ENCODE measurements at regions not wholly inside any gene's neighbourhood (a gene's known extent, or its start where the extent isn't known, plus 50 kb on each side); places are given as distances from the start of the nearest gene placed in this dataset.

DNA sequence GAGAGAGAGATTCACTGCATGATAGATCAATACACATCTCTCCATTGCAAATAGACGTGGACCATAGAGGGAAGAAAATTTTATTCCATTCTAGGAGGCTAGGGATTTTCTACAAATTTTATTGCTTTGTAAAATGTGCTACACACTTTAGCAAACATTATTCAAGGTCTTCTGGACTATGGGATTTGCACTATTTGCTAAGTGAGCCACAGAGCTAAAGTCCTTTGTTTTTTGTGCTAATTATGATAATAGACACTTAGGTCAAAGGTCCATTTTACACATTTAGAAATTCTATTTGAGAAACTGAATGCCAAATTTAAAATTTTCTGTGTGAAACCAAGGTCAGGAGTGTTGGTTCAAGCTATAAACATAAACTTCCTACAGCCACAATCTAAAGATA, 672.3 kb downstream of the LRRC70 start:
- H3K4me3 ChIP-seq, result no peak overlapping the region
- TF ChIP-seq TCF3 (IDR thresholded peaks at IDR 0.05; ENCODE audit: borderline replicate concordance, insufficient read depth, low read depth, low read length), result no peak
- no peak for TF ChIP-seq GABPA (IDR thresholded peaks at IDR 0.05; ENCODE audit: low read depth)
- TF ChIP-seq SMAD1 (IDR thresholded peaks at IDR 0.05; ENCODE audit: low read depth, partially characterized antibody), result no peak
- TF ChIP-seq, protein P1, sequence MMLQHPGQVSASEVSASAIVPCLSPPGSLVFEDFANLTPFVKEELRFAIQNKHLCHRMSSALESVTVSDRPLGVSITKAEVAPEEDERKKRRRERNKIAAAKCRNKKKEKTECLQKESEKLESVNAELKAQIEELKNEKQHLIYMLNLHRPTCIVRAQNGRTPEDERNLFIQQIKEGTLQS (IDR thresholded peaks at IDR 0.05; ENCODE audit: borderline replicate concordance, extremely low read depth, low read depth, low read length), result no peak
- TF ChIP-seq ETV6 (conservative IDR thresholded peaks at IDR 0.05 in 1 of 2, IDR thresholded peaks at IDR 0.05 in 1 of 2; ENCODE audit: borderline replicate concordance in 1 of 2, low read depth in 1 of 2), result no peak
- TF ChIP-seq, protein P2, sequence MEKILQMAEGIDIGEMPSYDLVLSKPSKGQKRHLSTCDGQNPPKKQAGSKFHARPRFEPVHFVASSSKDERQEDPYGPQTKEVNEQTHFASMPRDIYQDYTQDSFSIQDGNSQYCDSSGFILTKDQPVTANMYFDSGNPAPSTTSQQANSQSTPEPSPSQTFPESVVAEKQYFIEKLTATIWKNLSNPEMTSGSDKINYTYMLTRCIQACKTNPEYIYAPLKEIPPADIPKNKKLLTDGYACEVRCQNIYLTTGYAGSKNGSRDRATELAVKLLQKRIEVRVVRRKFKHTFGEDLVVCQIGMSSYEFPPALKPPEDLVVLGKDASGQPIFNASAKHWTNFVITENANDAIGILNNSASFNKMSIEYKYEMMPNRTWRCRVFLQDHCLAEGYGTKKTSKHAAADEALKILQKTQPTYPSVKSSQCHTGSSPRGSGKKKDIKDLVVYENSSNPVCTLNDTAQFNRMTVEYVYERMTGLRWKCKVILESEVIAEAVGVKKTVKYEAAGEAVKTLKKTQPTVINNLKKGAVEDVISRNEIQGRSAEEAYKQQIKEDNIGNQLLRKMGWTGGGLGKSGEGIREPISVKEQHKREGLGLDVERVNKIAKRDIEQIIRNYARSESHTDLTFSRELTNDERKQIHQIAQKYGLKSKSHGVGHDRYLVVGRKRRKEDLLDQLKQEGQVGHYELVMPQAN (conservative IDR thresholded peaks at IDR 0.05), result no peak
- TF ChIP-seq MXI1 (IDR thresholded peaks at IDR 0.05; ENCODE audit: low read depth, low read length), result no peak
- no peak for TF ChIP-seq FOS (IDR thresholded peaks at IDR 0.05; ENCODE audit: borderline replicate concordance, extremely low read depth, insufficient read length)
- no peak for TF ChIP-seq MTA2 (IDR thresholded peaks at IDR 0.05; ENCODE audit: low read depth)
- no peak for TF ChIP-seq JUNB (IDR thresholded peaks at IDR 0.05)
- FAIRE-seq (no peak), ATAC-seq (no peak), DNase-seq (ENCODE audit: low read depth, low spot score) (no peak)
- H3K79me2 ChIP-seq (ENCODE audit: control insufficient read depth, insufficient read depth, low read length), result no peaks in the 10 kb centered on the region
- ChIA-PET CTCF (no interaction called here), SMC1A (ENCODE audit: uncharacterized antibody, unreplicated experiment) (interaction anchor here (1.5 kb wide), 1 partner anchor 10 kb away, joined by 4 read pairs; no protein-coding TSS in a partner anchor), POLR2A (no interaction called here), RAD21 (ENCODE audit: unreplicated experiment) (no interaction called here)
- H4K20me1 ChIP-seq (ENCODE audit: control insufficient read depth, insufficient read depth), result no peaks in the 10 kb centered on the region; the same call in 1 of the 2 replicates
- no peak overlapping the region for H3K27ac ChIP-seq (ENCODE audit: control insufficient read depth, insufficient read depth)
- H3K9ac ChIP-seq (ENCODE audit: control insufficient read depth, insufficient read depth, low read length), result no peak overlapping the region
- no TSS peak for BruUV-seq (replicated peaks)
- H3K4me2 ChIP-seq (ENCODE audit: control insufficient read depth, insufficient read depth), result no peak overlapping the region
- WGBS (ENCODE audit: insufficient coverage, insufficient replicate concordance, low lambda C conversion rate, missing lambda C conversion rate), result 0% methylated on average over 1 of the region's 1 CpG
- in situ Hi-C loops (cut with MboI), result no loop called here
- intact Hi-C loops (cut with micrococcal nuclease; ENCODE audit: unreplicated experiment), result no loop called here
- no peaks in the 10 kb centered on the region for H3K27me3 ChIP-seq (replicated peaks in 1 of 2; ENCODE audit: control insufficient read depth in 2 of 2, insufficient read depth in 2 of 2, low read length in 1 of 2)
- H2AFZ ChIP-seq (ENCODE audit: control insufficient read depth, low read depth, low read length), result no peak overlapping the region
- no peaks in the 10 kb centered on the region for H3K4me1 ChIP-seq (ENCODE audit: control insufficient read depth, insufficient read depth, low read length)
- H3K36me3 ChIP-seq (ENCODE audit: control insufficient read depth in 2 of 2, insufficient read depth in 2 of 2, low read length in 1 of 2), result no peaks in the 10 kb centered on the region
- H3K9me3 ChIP-seq (replicated peaks; ENCODE audit: control insufficient read depth, insufficient read depth, low read length), result no peaks in the 10 kb centered on the region

Measured in GM12878 (cell line).